ENCODE measurements at regions not wholly inside any gene's neighbourhood (a gene's known extent, or its start where the extent isn't known, plus 50 kb on each side); places are given as distances from the start of the nearest gene placed in this dataset.

- Histone ChIP-seq H3K79me2 (ENCODE audit: insufficient read depth) (no peaks in the 10 kb centered on the region), H3K4me3 (no peak overlapping the region), H3K36me3 (ENCODE audit: low read depth) (no peaks in the 10 kb centered on the region), H3K27me3 (replicated peaks; ENCODE audit: insufficient read depth) (no peaks in the 10 kb centered on the region), H3K4me1 (ENCODE audit: insufficient read depth) (no peaks in the 10 kb centered on the region), H3K9ac (no peak overlapping the region), H4K20me1 (ENCODE audit: insufficient read depth) (no peaks in the 10 kb centered on the region), H3K27ac (no peak overlapping the region), H3K9me3 (ENCODE audit: low read depth) (no peaks in the 10 kb centered on the region), H3F3A (ENCODE audit: insufficient read depth) (no peaks in the 10 kb centered on the region), H3K9me2 (ENCODE audit: insufficient read depth) (no peaks in the 10 kb centered on the region), H3K4me2 (ENCODE audit: unreplicated experiment) (no peak overlapping the region), H2AFZ (no peak overlapping the region)
- in situ Hi-C loops (cut with MboI) = no loop called here
- WGBS, 2 experiments (ENCODE audit: low coverage in 1 of 2, low lambda C conversion rate in 2 of 2, missing lambda C conversion rate in 2 of 2) = 89% methylated on average over 3 of the region's 3 CpGs; no CpG with 5 or more reads in 1 of the 2 experiments
- TF ChIP-seq EZH2phosphoT487 (IDR thresholded peaks at IDR 0.05; ENCODE audit: insufficient read depth, low read depth) (no peak), EZH2 (IDR thresholded peaks at IDR 0.05; ENCODE audit: insufficient read depth, poor library complexity, severe bottlenecking) (no peak)
- DNase-seq = no peak
Measured at GRCh38 chr17:69800870-69801269, 274.2 kb upstream of the KCNJ16 start.

- in situ Hi-C loops (cut with MboI) = no loop called here
- WGBS, 2 experiments (ENCODE audit: low coverage in 1 of 2, low lambda C conversion rate in 2 of 2, missing lambda C conversion rate in 2 of 2) = 46 to 50% methylated on average over 3 of the region's 3 CpGs
Measured at GRCh38 chr17:69801368-69801767, 273.7 kb upstream of the KCNJ16 start.

GRCh38 chr17:69802045-69802740 is 272.8 kb upstream of the KCNJ16 start:
- DNase-seq = no peak
- Histone ChIP-seq H3K79me2 (ENCODE audit: insufficient read depth) (no peaks in the 10 kb centered on the region), H3K9ac (no peak overlapping the region), H3K4me3 (no peak overlapping the region), H2AFZ (no peak overlapping the region), H3K4me2 (ENCODE audit: unreplicated experiment) (no peak overlapping the region), H3F3A (ENCODE audit: insufficient read depth) (no peaks in the 10 kb centered on the region), H3K9me3 (ENCODE audit: low read depth) (no peaks in the 10 kb centered on the region), H3K4me1 (ENCODE audit: insufficient read depth) (no peaks in the 10 kb centered on the region), H4K20me1 (ENCODE audit: insufficient read depth) (no peaks in the 10 kb centered on the region), H3K27ac (no peak overlapping the region), H3K36me3 (ENCODE audit: low read depth) (no peaks in the 10 kb centered on the region), H3K27me3 (replicated peaks; ENCODE audit: insufficient read depth) (no peaks in the 10 kb centered on the region), H3K9me2 (ENCODE audit: insufficient read depth) (no peaks in the 10 kb centered on the region)
- in situ Hi-C loops (cut with MboI) = no loop called here
- TF ChIP-seq EZH2 (IDR thresholded peaks at IDR 0.05; ENCODE audit: insufficient read depth, poor library complexity, severe bottlenecking) = no peak
- no peak for TF ChIP-seq EZH2phosphoT487 (IDR thresholded peaks at IDR 0.05; ENCODE audit: insufficient read depth, low read depth)
- WGBS, 2 experiments (ENCODE audit: low coverage in 1 of 2, low lambda C conversion rate in 2 of 2, missing lambda C conversion rate in 2 of 2) = 63 to 65% methylated on average over 5 of the region's 5 CpGs

More at GRCh38 chr17:69801368-69801767, 273.7 kb upstream of the KCNJ16 start:
- Histone ChIP-seq H3K27me3 (replicated peaks; ENCODE audit: insufficient read depth) (no peaks in the 10 kb centered on the region), H3K9me2 (ENCODE audit: insufficient read depth) (no peaks in the 10 kb centered on the region), H3K4me3 (no peak overlapping the region), H3K79me2 (ENCODE audit: insufficient read depth) (no peaks in the 10 kb centered on the region), H3K27ac (no peak overlapping the region), H3K4me2 (ENCODE audit: unreplicated experiment) (no peak overlapping the region), H3K9me3 (ENCODE audit: low read depth) (no peaks in the 10 kb centered on the region), H3K4me1 (ENCODE audit: insufficient read depth) (no peaks in the 10 kb centered on the region), H3K9ac (no peak overlapping the region), H2AFZ (no peak overlapping the region), H3F3A (ENCODE audit: insufficient read depth) (no peaks in the 10 kb centered on the region), H4K20me1 (ENCODE audit: insufficient read depth) (no peaks in the 10 kb centered on the region), H3K36me3 (ENCODE audit: low read depth) (no peaks in the 10 kb centered on the region)
- TF ChIP-seq EZH2 (IDR thresholded peaks at IDR 0.05; ENCODE audit: insufficient read depth, poor library complexity, severe bottlenecking) (no peak), EZH2phosphoT487 (IDR thresholded peaks at IDR 0.05; ENCODE audit: insufficient read depth, low read depth) (no peak)
- no peak for DNase-seq

- peak; percentile 10 for DNase-seq
- in situ Hi-C loops (cut with MboI) = no loop called here
Measured at GRCh38 chr17:69809331-69809730, 265.7 kb upstream of the KCNJ16 start.

More at GRCh38 chr17:69809331-69809730, 265.7 kb upstream of the KCNJ16 start:
- Histone ChIP-seq H3K4me1 (ENCODE audit: insufficient read depth) (0 out of 2 replicates have a peak, but pooled peaks cover 7% of the 10 kb centered on the region), H3K79me2 (ENCODE audit: insufficient read depth) (no peaks in the 10 kb centered on the region), H3K9me2 (ENCODE audit: insufficient read depth) (no peaks in the 10 kb centered on the region), H3K4me3 (no peak overlapping the region), H3F3A (ENCODE audit: insufficient read depth) (no peaks in the 10 kb centered on the region), H3K9ac (no peak overlapping the region), H3K27ac (no peak overlapping the region), H3K27me3 (replicated peaks; ENCODE audit: insufficient read depth) (no peaks in the 10 kb centered on the region), H4K20me1 (ENCODE audit: insufficient read depth) (no peaks in the 10 kb centered on the region), H3K4me2 (ENCODE audit: unreplicated experiment) (no peak overlapping the region), H3K36me3 (ENCODE audit: low read depth) (no peaks in the 10 kb centered on the region), H3K9me3 (ENCODE audit: low read depth) (no peaks in the 10 kb centered on the region), H2AFZ (no peak overlapping the region)
- 43 to 44% methylated on average over 1 of the region's 1 CpG for WGBS, 2 experiments (ENCODE audit: low coverage in 1 of 2, low lambda C conversion rate in 2 of 2, missing lambda C conversion rate in 2 of 2)
- TF ChIP-seq EZH2phosphoT487 (IDR thresholded peaks at IDR 0.05; ENCODE audit: insufficient read depth, low read depth) (no peak), EZH2 (IDR thresholded peaks at IDR 0.05; ENCODE audit: insufficient read depth, poor library complexity, severe bottlenecking) (no peak)

Data from GM23248 (cell line).